GM12878 (cell line): ENCODE measurements at regions not wholly inside any gene's neighbourhood (a gene's known extent, or its start where the extent isn't known, plus 50 kb on each side); places are given as distances from the start of the nearest gene placed in this dataset.

Experiments used
- ATAC-seq: fragments of 200-7000 bp; cut with Tn5 transposase; 3 replicates; pipeline ENCODE4 v1.9.1; 2020; ENCODE audit warnings: mild to moderate bottlenecking, moderate library complexity
- BruUV-seq: library from RNA; stranded (reverse); fragments of 400-500 nt; replicated peaks from 2 replicates; lab custom pipeline; 2021; lab: Mats Ljungman, UMichigan
- CTCF ChIA-PET: fragments of 300-600 bp; sonication (Branson Sonifier 250); formaldehyde crosslinking; extraction: SDS; loops from one replicate; lab custom pipeline; 2021; ENCODE audit warnings: inconsistent platforms; lab: Yijun Ruan, JAX
- POLR2A ChIA-PET: fragments of 350-600 bp; formaldehyde crosslinking; extraction: SDS; loops from one replicate; lab custom pipeline; 2021; ENCODE audit warnings: inconsistent platforms; lab: Charles Lee
- RAD21 ChIA-PET: fragments of 300-600 bp; sonication (Branson Sonifier 250); formaldehyde crosslinking; loops from one replicate; lab custom pipeline; 2023; ENCODE audit warnings: antibody characterized with exemption; ENCODE audit not compliant: unreplicated experiment; lab: Charles Lee
- SMC1A ChIA-PET: fragments of 300-600 bp; sonication (Branson Sonifier 250); formaldehyde crosslinking; loops from one replicate; lab custom pipeline; 2023; ENCODE audit not compliant: unreplicated experiment, uncharacterized antibody; lab: Charles Lee
- DNase-seq: peaks from one replicate; pipeline ENCODE4 v3.0.0-alpha.2; 2011; ENCODE audit warnings: low read depth, low spot score
- FAIRE-seq: peaks from 3 replicates; lab custom pipeline; 2011; peaks lifted over from hg19 to GRCh38; lab: Jason Lieb, UNC
- H2AFZ ChIP-seq: 2 replicates; pipeline ENCODE4 v1.6.0; 2011; ENCODE audit warnings: low read depth, low read length, control low read depth; ENCODE audit not compliant: control insufficient read depth
- H3K27ac ChIP-seq: 2 replicates; pipeline ENCODE4 v1.5.1; 2011; ENCODE audit warnings: control low read depth; ENCODE audit not compliant: control insufficient read depth, insufficient read depth
- H3K27me3 ChIP-seq, 2 experiments: replicated peaks in 1 of 2; 2 replicates each; pipeline versions ENCODE4 v1.6.0 to v1.6.1; 2011; ENCODE audit warnings: low read length in 1 of 2; ENCODE audit not compliant: control insufficient read depth in 2 of 2, insufficient read depth in 2 of 2
- H3K36me3 ChIP-seq, 2 experiments: 2 replicates each; pipeline ENCODE4 v1.5.1; 2011; ENCODE audit warnings: low read length in 1 of 2; ENCODE audit not compliant: control insufficient read depth in 2 of 2, insufficient read depth in 2 of 2
- H3K4me1 ChIP-seq: 2 replicates; pipeline ENCODE4 v1.6.1; 2011; ENCODE audit warnings: mild to moderate bottlenecking, low read length, moderate library complexity, mixed read lengths; ENCODE audit not compliant: control insufficient read depth, insufficient read depth
- H3K4me2 ChIP-seq: 2 replicates; pipeline ENCODE4 v1.6.0; 2011; ENCODE audit warnings: control low read depth; ENCODE audit not compliant: control insufficient read depth, insufficient read depth
- H3K4me3 ChIP-seq: fragments of 200-600 bp; sonication (generic); 2 replicates; pipeline ENCODE4 v1.5.1; 2016
- H3K79me2 ChIP-seq: 2 replicates; pipeline ENCODE4 v1.6.0; 2011; ENCODE audit warnings: low read length; ENCODE audit not compliant: control insufficient read depth, insufficient read depth
- H3K9ac ChIP-seq: 2 replicates; pipeline ENCODE4 v1.8.0; 2011; ENCODE audit warnings: low read length, control low read depth, mixed read lengths; ENCODE audit not compliant: control insufficient read depth, insufficient read depth
- H3K9me3 ChIP-seq: replicated peaks from 3 replicates; pipeline ENCODE4 v1.5.1; 2011; ENCODE audit warnings: mild to moderate bottlenecking, low read length; ENCODE audit not compliant: control insufficient read depth, insufficient read depth
- H4K20me1 ChIP-seq: 2 replicates; pipeline ENCODE4 v1.6.0; 2011; ENCODE audit not compliant: control insufficient read depth, insufficient read depth
- CBX3 ChIP-seq: fragments of 200-600 bp; sonication (generic); IDR thresholded peaks from 2 replicates; pipeline ENCODE4 v1.6.1; 2016; ENCODE audit warnings: low read depth, borderline replicate concordance
- EGR1 ChIP-seq, 2 experiments: IDR thresholded peaks; 1 replicate in 1 of 2; 2 replicates in 1 of 2; pipeline ENCODE4 v1.6.1; 2011 to 2012; ENCODE audit warnings: low read depth in 2 of 2, low read length in 2 of 2, borderline replicate concordance in 1 of 2, mild to moderate bottlenecking in 1 of 2, moderate library complexity in 1 of 2
- ESRRA ChIP-seq: IDR thresholded peaks from 2 replicates; pipeline ENCODE4 v1.6.1; 2012; ENCODE audit warnings: mild to moderate bottlenecking, low read length, improper control_type of control experiment
- EZH2 ChIP-seq: IDR thresholded peaks from 2 replicates; pipeline ENCODE4 v1.6.1; 2012; ENCODE audit warnings: low read depth, mild to moderate bottlenecking, control low read depth, inconsistent platforms, low read length, borderline replicate concordance; ENCODE audit not compliant: control insufficient read depth
- HDGF ChIP-seq: fragments of 450-650 bp; IDR thresholded peaks from 2 replicates; pipeline ENCODE4 v1.6.1; 2016; ENCODE audit warnings: antibody characterized with exemption
- MTA2 ChIP-seq: fragments of 450-650 bp; IDR thresholded peaks from 2 replicates; pipeline ENCODE4 v1.6.1; 2016; ENCODE audit warnings: low read depth, mild to moderate bottlenecking, moderate library complexity
- NBN ChIP-seq: fragments of 450-650 bp; IDR thresholded peaks from 2 replicates; pipeline ENCODE4 v1.6.1; 2016
- NFYB ChIP-seq: IDR thresholded peaks from 2 replicates; pipeline ENCODE4 v1.6.1; 2011; ENCODE audit warnings: low read depth, mild to moderate bottlenecking, low read length, improper control_type of control experiment, moderate library complexity; ENCODE audit not compliant: insufficient read depth
- POLR2A ChIP-seq: IDR thresholded peaks from 2 replicates; pipeline ENCODE4 v1.6.1; 2011; ENCODE audit warnings: low read depth, mild to moderate bottlenecking, low read length
- RUNX3 ChIP-seq: IDR thresholded peaks from 2 replicates; pipeline ENCODE4 v1.6.1; 2012; ENCODE audit warnings: low read length, inconsistent platforms
- SMAD1 ChIP-seq: fragments of 450-650 bp; IDR thresholded peaks from 2 replicates; pipeline ENCODE4 v1.6.1; 2018; ENCODE audit warnings: mild to moderate bottlenecking, low read depth; ENCODE audit not compliant: partially characterized antibody
- SREBF1 ChIP-seq: IDR thresholded peaks from 2 replicates; pipeline ENCODE4 v1.6.1; 2012; ENCODE audit warnings: mild to moderate bottlenecking, low read length
- STAT1 ChIP-seq: fragments of 450-650 bp; conservative IDR thresholded peaks from 2 replicates; pipeline ENCODE4 v1.6.1; 2014; ENCODE audit warnings: antibody characterized with exemption, mild to moderate bottlenecking
- STAT3 ChIP-seq: IDR thresholded peaks from 2 replicates; pipeline ENCODE4 v1.6.1; 2011; ENCODE audit warnings: low read depth, low read length, improper control_type of control experiment
- ZNF24 ChIP-seq: fragments of 450-650 bp; IDR thresholded peaks from 2 replicates; pipeline ENCODE4 v1.6.1; 2017; ENCODE audit warnings: antibody characterized with exemption, mild to moderate bottlenecking
- ZNF274 ChIP-seq: IDR thresholded peaks from one replicate; pipeline ENCODE4 v1.8.0; 2011; ENCODE audit not compliant: insufficient read length, insufficient read depth
- in situ Hi-C: fragments of 300-500 bp; cut with MboI; formaldehyde crosslinking; loops from 9 replicates; pipeline ENCODE4 v1.14.3; 2018; ENCODE audit warnings: mixed read lengths
- intact Hi-C: fragments of 100-400 bp; cut with micrococcal nuclease; formaldehyde crosslinking; loops from one replicate; pipeline ENCODE4 v1.14.2; 2022; ENCODE audit not compliant: unreplicated experiment
- TF ChIP-seq, protein P1 (sequence below): fragments of 450-650 bp; formaldehyde crosslinking; IDR thresholded peaks from 2 replicates; pipeline ENCODE4 v1.4.0; 2022; ENCODE audit warnings: mild to moderate bottlenecking, moderate library complexity

DNA sequence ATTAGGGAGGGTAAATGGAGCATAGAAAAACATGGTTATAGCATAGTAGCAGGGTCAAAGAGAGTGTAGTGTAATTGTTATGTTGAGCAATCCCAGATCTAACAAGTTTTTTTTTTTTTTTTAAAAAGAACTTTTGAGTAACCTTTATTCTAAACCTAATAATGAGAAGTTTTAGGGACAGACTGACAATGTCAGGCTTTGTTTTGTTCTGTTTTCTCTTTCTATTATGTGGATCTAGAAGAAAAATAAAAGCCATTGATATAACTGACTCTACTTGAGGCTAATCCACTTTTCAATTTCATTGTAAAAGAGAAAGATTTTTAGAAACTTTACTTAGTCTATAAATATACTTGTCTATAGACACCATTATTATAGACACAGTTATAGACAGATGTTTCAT lies 200.0 kb downstream of the FAM170A start:
- Histone ChIP-seq H4K20me1 (no peaks in the 10 kb centered on the region), H3K27ac (no peak overlapping the region), H3K4me1 (no peaks in the 10 kb centered on the region), H3K36me3 (no peaks in the 10 kb centered on the region), H3K79me2 (no peaks in the 10 kb centered on the region)
- in situ Hi-C loops: no loop called here
- no peak for ATAC-seq
- RAD21 ChIA-PET: no interaction called here
- no TSS peak for BruUV-seq
- CTCF ChIA-PET: no interaction called here
- POLR2A ChIA-PET: no interaction called here
- TF ChIP-seq ZNF24 (no peak), NFYB (no peak), SMAD1 (no peak), MTA2 (no peak), STAT3 (no peak), HDGF (no peak), ZNF274 (no peak), EZH2 (no peak), NBN (no peak), SREBF1 (no peak), RUNX3 (no peak), CBX3 (no peak), POLR2A (no peak), ESRRA (no peak), EGR1 (IDR thresholded peaks at IDR 0.05; ENCODE audit: borderline replicate concordance in 1 of 2, low read depth in 2 of 2, low read length in 2 of 2) (no peak), STAT1 (no peak)
- TF ChIP-seq, protein P1, sequence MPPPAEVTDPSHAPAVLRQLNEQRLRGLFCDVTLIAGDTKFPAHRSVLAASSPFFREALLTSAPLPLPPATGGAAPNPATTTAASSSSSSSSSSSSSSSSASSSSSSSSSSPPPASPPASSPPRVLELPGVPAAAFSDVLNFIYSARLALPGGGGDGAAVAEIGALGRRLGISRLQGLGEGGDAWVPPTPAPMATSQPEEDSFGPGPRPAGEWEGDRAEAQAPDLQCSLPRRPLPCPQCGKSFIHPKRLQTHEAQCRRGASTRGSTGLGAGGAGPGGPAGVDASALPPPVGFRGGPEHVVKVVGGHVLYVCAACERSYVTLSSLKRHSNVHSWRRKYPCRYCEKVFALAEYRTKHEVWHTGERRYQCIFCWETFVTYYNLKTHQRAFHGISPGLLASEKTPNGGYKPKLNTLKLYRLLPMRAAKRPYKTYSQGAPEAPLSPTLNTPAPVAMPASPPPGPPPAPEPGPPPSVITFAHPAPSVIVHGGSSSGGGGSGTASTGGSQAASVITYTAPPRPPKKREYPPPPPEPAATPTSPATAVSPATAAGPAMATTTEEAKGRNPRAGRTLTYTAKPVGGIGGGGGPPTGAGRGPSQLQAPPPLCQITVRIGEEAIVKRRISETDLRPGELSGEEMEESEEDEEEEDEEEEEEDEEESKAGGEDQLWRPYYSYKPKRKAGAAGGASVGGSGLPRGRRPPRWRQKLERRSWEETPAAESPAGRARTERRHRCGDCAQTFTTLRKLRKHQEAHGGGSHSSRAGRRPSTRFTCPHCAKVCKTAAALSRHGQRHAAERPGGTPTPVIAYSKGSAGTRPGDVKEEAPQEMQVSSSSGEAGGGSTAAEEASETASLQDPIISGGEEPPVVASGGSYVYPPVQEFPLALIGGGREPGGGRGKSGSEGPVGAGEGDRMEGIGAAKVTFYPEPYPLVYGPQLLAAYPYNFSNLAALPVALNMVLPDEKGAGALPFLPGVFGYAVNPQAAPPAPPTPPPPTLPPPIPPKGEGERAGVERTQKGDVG (CRISPR knock-in tag): no peak
- TF ChIP-seq, all 136 proteins: peak for 0
- SMC1A ChIA-PET: no interaction called here
- no peak for FAIRE-seq
- H3K27me3 ChIP-seq: no peaks in the 10 kb centered on the region
- no peak overlapping the region for H3K4me2 ChIP-seq
- intact Hi-C loops: no loop called here
- H3K9me3 ChIP-seq: no peaks in the 10 kb centered on the region
- no peak overlapping the region for H2AFZ ChIP-seq
- H3K4me3 ChIP-seq: no peak overlapping the region
- no peak for DNase-seq
- no peak overlapping the region for H3K9ac ChIP-seq
